SU-DHL-6 (cell line): ENCODE measurements at regions not wholly inside any gene's neighbourhood (a gene's known extent, or its start where the extent isn't known, plus 50 kb on each side); places are given as distances from the start of the nearest gene placed in this dataset.

ENCODE experiments used
- EZH2phosphoT487 ChIP-seq: fragments of 200-600 bp; sonication (generic), shearing (Covaris generic); conservative IDR thresholded peaks from 2 replicates; pipeline ENCODE4 v1.6.1; 2018; ENCODE audit warnings: mild to moderate bottlenecking, antibody characterized with exemption, low read length, moderate library complexity, mixed read lengths
- TF ChIP-seq, protein P1 (sequence below): fragments of 200-600 bp; sonication (generic); IDR thresholded peaks from one replicate; pipeline ENCODE4 v1.5.1; 2017; ENCODE audit warnings: antibody characterized with exemption, mild to moderate bottlenecking, low read length, moderate library complexity; ENCODE audit not compliant: insufficient read depth, poor library complexity, severe bottlenecking

DNA sequence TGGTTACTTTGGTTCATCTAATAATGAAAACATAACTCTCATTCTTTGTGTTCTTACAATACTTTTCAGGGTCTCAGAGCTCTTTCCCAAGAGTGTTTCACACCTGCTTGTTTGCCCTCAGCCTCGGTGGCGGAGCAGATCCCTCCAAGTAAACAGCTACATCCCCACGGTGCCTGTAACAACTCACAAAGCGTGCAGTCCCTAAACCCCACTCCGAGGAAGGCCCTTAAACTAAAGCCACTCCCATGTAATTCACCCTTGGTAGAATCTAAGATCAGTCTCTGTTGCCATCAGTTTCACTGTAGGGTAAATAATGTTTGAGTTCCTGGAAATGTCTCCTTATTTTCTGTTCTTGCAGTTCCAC, 101.1 kb downstream of the TFAP2A start:
- no peak for TF ChIP-seq EZH2phosphoT487
- TF ChIP-seq, protein P1, sequence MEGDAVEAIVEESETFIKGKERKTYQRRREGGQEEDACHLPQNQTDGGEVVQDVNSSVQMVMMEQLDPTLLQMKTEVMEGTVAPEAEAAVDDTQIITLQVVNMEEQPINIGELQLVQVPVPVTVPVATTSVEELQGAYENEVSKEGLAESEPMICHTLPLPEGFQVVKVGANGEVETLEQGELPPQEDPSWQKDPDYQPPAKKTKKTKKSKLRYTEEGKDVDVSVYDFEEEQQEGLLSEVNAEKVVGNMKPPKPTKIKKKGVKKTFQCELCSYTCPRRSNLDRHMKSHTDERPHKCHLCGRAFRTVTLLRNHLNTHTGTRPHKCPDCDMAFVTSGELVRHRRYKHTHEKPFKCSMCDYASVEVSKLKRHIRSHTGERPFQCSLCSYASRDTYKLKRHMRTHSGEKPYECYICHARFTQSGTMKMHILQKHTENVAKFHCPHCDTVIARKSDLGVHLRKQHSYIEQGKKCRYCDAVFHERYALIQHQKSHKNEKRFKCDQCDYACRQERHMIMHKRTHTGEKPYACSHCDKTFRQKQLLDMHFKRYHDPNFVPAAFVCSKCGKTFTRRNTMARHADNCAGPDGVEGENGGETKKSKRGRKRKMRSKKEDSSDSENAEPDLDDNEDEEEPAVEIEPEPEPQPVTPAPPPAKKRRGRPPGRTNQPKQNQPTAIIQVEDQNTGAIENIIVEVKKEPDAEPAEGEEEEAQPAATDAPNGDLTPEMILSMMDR = no peak
